ENCODE measurements at regions not wholly inside any gene's neighbourhood (a gene's known extent, or its start where the extent isn't known, plus 50 kb on each side); places are given as distances from the start of the nearest gene placed in this dataset.

DNA sequence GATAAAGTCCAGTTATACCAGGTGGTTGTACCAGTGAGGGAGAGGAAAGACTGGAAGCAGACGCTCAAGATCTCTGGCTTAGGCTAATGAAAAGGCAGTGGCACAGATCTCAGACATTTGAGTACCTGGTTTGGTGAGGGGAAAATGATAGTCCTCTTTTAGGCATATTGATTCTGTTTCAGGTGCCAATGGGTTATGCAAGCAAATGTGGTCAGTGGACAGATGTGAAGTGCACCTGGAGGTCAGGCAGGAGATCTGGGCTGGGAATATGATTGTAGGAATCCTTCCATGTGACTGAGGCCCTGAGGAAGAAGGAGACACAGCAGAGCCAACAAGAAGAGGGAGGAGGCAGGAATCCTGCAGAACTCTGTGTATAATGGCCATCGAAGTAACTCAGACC, 63.7 kb upstream of the SMARCA2 start:
- H3K27me3 ChIP-seq (ENCODE audit: insufficient read depth, low read length, poor library complexity), result no peaks in the 10 kb centered on the region
- H4K20me1 ChIP-seq (ENCODE audit: insufficient read depth, low read length), result no peaks in the 10 kb centered on the region
- no peaks in the 10 kb centered on the region for H3K9me3 ChIP-seq (ENCODE audit: insufficient read depth, low read length, severe bottlenecking)
- ATAC-seq (ENCODE audit: insufficient read depth, low read depth) (no peak), DNase-seq (no peak)
- no peak overlapping the region for H3K4me3 ChIP-seq (ENCODE audit: low read depth in 1 of 2, low read length in 2 of 2)
- H3K4me1 ChIP-seq (ENCODE audit: insufficient read depth, low read length), result no peaks in the 10 kb centered on the region
- no peak overlapping the region for H3K4me2 ChIP-seq (ENCODE audit: insufficient read depth, low read length)
- no peaks in the 10 kb centered on the region for H3K79me2 ChIP-seq (ENCODE audit: insufficient read depth, low read length)
- H3K36me3 ChIP-seq (ENCODE audit: insufficient read depth, low read length), result no peaks in the 10 kb centered on the region
- TF ChIP-seq, protein P1, sequence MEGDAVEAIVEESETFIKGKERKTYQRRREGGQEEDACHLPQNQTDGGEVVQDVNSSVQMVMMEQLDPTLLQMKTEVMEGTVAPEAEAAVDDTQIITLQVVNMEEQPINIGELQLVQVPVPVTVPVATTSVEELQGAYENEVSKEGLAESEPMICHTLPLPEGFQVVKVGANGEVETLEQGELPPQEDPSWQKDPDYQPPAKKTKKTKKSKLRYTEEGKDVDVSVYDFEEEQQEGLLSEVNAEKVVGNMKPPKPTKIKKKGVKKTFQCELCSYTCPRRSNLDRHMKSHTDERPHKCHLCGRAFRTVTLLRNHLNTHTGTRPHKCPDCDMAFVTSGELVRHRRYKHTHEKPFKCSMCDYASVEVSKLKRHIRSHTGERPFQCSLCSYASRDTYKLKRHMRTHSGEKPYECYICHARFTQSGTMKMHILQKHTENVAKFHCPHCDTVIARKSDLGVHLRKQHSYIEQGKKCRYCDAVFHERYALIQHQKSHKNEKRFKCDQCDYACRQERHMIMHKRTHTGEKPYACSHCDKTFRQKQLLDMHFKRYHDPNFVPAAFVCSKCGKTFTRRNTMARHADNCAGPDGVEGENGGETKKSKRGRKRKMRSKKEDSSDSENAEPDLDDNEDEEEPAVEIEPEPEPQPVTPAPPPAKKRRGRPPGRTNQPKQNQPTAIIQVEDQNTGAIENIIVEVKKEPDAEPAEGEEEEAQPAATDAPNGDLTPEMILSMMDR (IDR thresholded peaks at IDR 0.05; ENCODE audit: borderline replicate concordance, extremely low read depth, low read length, poor library complexity, severe bottlenecking), result no peak
- TF ChIP-seq EZH2 (IDR thresholded peaks at IDR 0.05; ENCODE audit: borderline replicate concordance, low read depth, low read length, severe bottlenecking), result no peak
- H3K27ac ChIP-seq (ENCODE audit: low read length), result no peak overlapping the region
- no peak overlapping the region for H3K9ac ChIP-seq (ENCODE audit: low read depth, low read length)
- no peak overlapping the region for H2AFZ ChIP-seq (ENCODE audit: low read depth, low read length)

DNA sequence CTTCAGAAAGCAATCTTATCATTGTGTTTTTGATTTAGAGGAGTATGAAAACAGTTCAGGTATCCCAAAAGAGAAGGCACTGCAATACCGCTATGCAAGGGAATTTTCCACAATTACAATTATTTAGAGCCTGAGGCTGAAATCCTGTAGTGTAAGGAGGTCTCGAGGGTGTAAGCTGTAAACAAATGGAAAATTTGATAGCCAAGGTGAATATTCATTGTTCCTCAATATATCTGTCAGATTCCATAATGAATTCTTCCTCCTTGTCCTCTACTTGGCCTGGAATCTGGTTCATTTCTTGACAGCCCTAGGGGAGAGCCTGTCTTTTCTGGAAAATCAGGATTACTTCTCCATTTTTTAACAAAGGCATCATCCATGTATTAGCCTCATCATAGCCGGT, 63.1 kb upstream of the SMARCA2 start:
- ATAC-seq (ENCODE audit: insufficient read depth, low read depth) (no peak), DNase-seq (no peak)
- Histone ChIP-seq H3K27me3 (ENCODE audit: insufficient read depth, low read length, poor library complexity) (no peaks in the 10 kb centered on the region), H3K36me3 (ENCODE audit: insufficient read depth, low read length) (no peaks in the 10 kb centered on the region), H3K9ac (ENCODE audit: low read depth, low read length) (no peak overlapping the region), H4K20me1 (ENCODE audit: insufficient read depth, low read length) (no peaks in the 10 kb centered on the region), H3K27ac (ENCODE audit: low read length) (no peak overlapping the region), H3K79me2 (ENCODE audit: insufficient read depth, low read length) (no peaks in the 10 kb centered on the region), H3K4me1 (ENCODE audit: insufficient read depth, low read length) (no peaks in the 10 kb centered on the region), H2AFZ (ENCODE audit: low read depth, low read length) (no peak overlapping the region), H3K9me3 (ENCODE audit: insufficient read depth, low read length, severe bottlenecking) (no peaks in the 10 kb centered on the region), H3K4me3 (ENCODE audit: low read depth in 1 of 2, low read length in 2 of 2) (no peak overlapping the region), H3K4me2 (ENCODE audit: insufficient read depth, low read length) (no peak overlapping the region)
- TF ChIP-seq, protein P1 (IDR thresholded peaks at IDR 0.05; ENCODE audit: borderline replicate concordance, extremely low read depth, low read length, poor library complexity, severe bottlenecking), result no peak
- TF ChIP-seq EZH2 (IDR thresholded peaks at IDR 0.05; ENCODE audit: borderline replicate concordance, low read depth, low read length, severe bottlenecking), result no peak

DNA sequence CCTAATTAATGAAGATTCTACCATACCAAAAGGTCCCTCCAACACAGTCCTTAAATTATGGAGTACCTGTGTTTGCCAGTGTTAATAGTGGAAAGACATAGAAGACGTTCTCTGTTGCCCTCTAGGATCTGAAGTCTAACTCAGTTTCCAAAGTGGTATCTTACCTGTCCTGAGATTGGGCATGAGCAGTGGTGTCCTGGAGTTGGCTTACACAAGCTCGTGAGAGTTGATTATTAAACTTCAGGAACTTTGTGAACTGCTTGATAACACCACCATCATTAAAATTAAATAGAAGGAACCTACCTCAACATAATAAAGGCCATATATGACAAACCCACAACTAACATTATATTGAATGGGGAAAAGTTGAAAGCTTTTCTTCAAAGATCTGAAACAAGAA, 60.9 kb upstream of the SMARCA2 start:
- no peak overlapping the region for H3K9ac ChIP-seq (ENCODE audit: low read depth, low read length)
- H3K4me1 ChIP-seq (ENCODE audit: insufficient read depth, low read length), result no peaks in the 10 kb centered on the region
- H3K27me3 ChIP-seq (ENCODE audit: insufficient read depth, low read length, poor library complexity), result peaks cover 3% of the 10 kb centered on the region
- no peak overlapping the region for H2AFZ ChIP-seq (ENCODE audit: low read depth, low read length)
- no peak for TF ChIP-seq EZH2 (IDR thresholded peaks at IDR 0.05; ENCODE audit: borderline replicate concordance, low read depth, low read length, severe bottlenecking)
- TF ChIP-seq, protein P1 (IDR thresholded peaks at IDR 0.05; ENCODE audit: borderline replicate concordance, extremely low read depth, low read length, poor library complexity, severe bottlenecking), result no peak
- ATAC-seq (ENCODE audit: insufficient read depth, low read depth), result no peak
- no peaks in the 10 kb centered on the region for H3K36me3 ChIP-seq (ENCODE audit: insufficient read depth, low read length)
- H4K20me1 ChIP-seq (ENCODE audit: insufficient read depth, low read length), result no peaks in the 10 kb centered on the region
- H3K79me2 ChIP-seq (ENCODE audit: insufficient read depth, low read length), result no peaks in the 10 kb centered on the region
- DNase-seq, result no peak
- no peaks in the 10 kb centered on the region for H3K9me3 ChIP-seq (ENCODE audit: insufficient read depth, low read length, severe bottlenecking)
- H3K4me2 ChIP-seq (ENCODE audit: insufficient read depth, low read length), result no peak overlapping the region
- no peak overlapping the region for H3K4me3 ChIP-seq (ENCODE audit: low read depth in 1 of 2, low read length in 2 of 2)
- no peak overlapping the region for H3K27ac ChIP-seq (ENCODE audit: low read length)

DNA sequence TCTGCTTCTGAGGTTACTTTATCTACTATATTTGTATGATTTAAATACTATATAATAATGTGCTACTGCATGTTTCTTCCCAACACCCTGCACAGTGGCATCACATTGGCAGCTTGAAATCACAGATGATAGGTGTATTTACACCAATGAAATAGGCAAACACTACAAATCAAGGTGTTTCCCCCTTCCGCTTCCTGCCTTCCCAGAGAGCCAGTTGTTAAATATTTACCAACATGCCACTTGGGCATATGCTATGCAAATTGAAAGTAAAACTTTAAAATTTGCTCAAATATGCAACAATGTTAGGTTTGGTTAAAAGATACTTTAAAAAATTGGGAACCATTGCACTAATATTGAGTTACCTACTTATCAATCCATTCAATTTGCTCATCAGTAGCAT, 58.2 kb upstream of the SMARCA2 start:
- H3K9ac ChIP-seq (ENCODE audit: low read depth, low read length), result no peak overlapping the region
- no peaks in the 10 kb centered on the region for H4K20me1 ChIP-seq (ENCODE audit: insufficient read depth, low read length)
- H3K36me3 ChIP-seq (ENCODE audit: insufficient read depth, low read length), result no peaks in the 10 kb centered on the region
- H3K27ac ChIP-seq (ENCODE audit: low read length), result no peak overlapping the region
- no peak overlapping the region for H2AFZ ChIP-seq (ENCODE audit: low read depth, low read length)
- no peaks in the 10 kb centered on the region for H3K9me3 ChIP-seq (ENCODE audit: insufficient read depth, low read length, severe bottlenecking)
- no peak overlapping the region for H3K4me2 ChIP-seq (ENCODE audit: insufficient read depth, low read length)
- H3K79me2 ChIP-seq (ENCODE audit: insufficient read depth, low read length), result no peaks in the 10 kb centered on the region
- H3K4me3 ChIP-seq (ENCODE audit: low read depth in 1 of 2, low read length in 2 of 2), result no peak overlapping the region
- TF ChIP-seq, protein P1 (IDR thresholded peaks at IDR 0.05; ENCODE audit: borderline replicate concordance, extremely low read depth, low read length, poor library complexity, severe bottlenecking), result no peak
- TF ChIP-seq EZH2 (IDR thresholded peaks at IDR 0.05; ENCODE audit: borderline replicate concordance, low read depth, low read length, severe bottlenecking), result no peak
- peaks cover 5% of the 10 kb centered on the region for H3K27me3 ChIP-seq (ENCODE audit: insufficient read depth, low read length, poor library complexity)
- ATAC-seq (ENCODE audit: insufficient read depth, low read depth) (no peak), DNase-seq (no peak)
- H3K4me1 ChIP-seq (ENCODE audit: insufficient read depth, low read length), result no peaks in the 10 kb centered on the region

Data from DND-41 (cell line).